Activated naive CD4-positive, alpha-beta T cell treated with anti-CD3 and anti-CD28 coated beads, Interleukin-2, amount 50 U/mL, for 24 hours (primary cell): ENCODE measurements at regions not wholly inside any gene's neighbourhood (a gene's known extent, or its start where the extent isn't known, plus 50 kb on each side); places are given as distances from the start of the nearest gene placed in this dataset.

Source experiments
- H3K27ac Mint-ChIP-seq: one replicate; pipeline ENCODE4 v1.8.0; 2021; ENCODE audit warnings: mild to moderate bottlenecking, mixed read lengths
- H3K27me3 Mint-ChIP-seq: one replicate; pipeline ENCODE4 v1.8.0; 2021; ENCODE audit warnings: mixed read lengths
- H3K36me3 Mint-ChIP-seq: one replicate; pipeline ENCODE4 v1.8.0; 2021; ENCODE audit warnings: mixed read lengths
- H3K4me1 Mint-ChIP-seq: one replicate; pipeline ENCODE4 v1.8.0; 2021; ENCODE audit warnings: mixed read lengths
- H3K4me3 Mint-ChIP-seq: one replicate; pipeline ENCODE4 v1.8.0; 2021; ENCODE audit warnings: mild to moderate bottlenecking, mixed read lengths
- H3K9me3 Mint-ChIP-seq: one replicate; pipeline ENCODE4 v1.8.0; 2021; ENCODE audit warnings: mixed read lengths

DNA sequence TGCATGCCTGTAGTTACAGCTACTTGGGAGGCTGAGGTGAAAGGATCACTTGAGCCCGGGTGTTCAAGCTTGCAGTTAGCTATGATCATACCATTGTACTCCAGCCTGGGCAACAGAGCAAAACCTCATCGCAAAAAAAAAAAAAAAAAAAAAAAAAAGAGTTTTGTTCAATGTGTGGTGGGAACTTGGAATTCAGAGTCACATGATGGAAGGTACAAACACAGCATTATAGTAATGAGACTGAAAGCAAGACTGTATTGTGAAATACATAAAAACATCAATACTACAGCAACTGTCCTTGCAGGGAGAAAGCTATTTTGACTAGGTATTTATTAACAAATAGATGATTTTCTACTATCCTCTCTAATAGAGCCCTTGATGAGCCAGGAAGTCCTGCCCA lies 393.2 kb downstream of the DLEU7 start:
- no peak overlapping the region for H3K27ac Mint-ChIP-seq

DNA sequence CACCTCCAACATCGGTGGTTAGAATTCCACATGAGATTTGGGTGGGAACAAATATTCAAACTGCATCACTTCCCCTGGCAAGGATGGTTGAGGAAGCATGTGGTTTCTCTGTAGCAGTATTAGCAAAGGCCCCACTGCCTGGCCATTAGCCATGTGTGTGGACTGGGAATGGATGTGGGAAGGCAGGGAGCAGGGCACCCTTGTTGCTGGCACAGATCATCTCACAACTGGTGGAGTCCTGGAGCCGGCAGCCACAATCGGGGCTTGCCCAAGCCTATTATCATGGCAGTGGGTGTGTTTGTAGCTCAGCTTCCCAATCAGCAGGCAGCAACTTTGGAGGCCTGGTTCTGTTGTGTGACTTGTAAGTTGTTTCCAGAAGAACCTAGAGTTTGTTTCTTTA lies 391.9 kb downstream of the DLEU7 start:
- Mint-ChIP-seq H3K4me3 (no peak overlapping the region), H3K4me1 (no peaks in the 10 kb centered on the region), H3K27me3 (no peaks in the 10 kb centered on the region), H3K9me3 (no peaks in the 10 kb centered on the region), H3K27ac (no peak overlapping the region), H3K36me3 (no peaks in the 10 kb centered on the region)

More for the DNA sequence above, 393.2 kb downstream of the DLEU7 start:
- Mint-ChIP-seq H3K9me3 (no peaks in the 10 kb centered on the region), H3K4me1 (no peaks in the 10 kb centered on the region), H3K27me3 (no peaks in the 10 kb centered on the region), H3K36me3 (no peaks in the 10 kb centered on the region), H3K4me3 (no peak overlapping the region)

DNA sequence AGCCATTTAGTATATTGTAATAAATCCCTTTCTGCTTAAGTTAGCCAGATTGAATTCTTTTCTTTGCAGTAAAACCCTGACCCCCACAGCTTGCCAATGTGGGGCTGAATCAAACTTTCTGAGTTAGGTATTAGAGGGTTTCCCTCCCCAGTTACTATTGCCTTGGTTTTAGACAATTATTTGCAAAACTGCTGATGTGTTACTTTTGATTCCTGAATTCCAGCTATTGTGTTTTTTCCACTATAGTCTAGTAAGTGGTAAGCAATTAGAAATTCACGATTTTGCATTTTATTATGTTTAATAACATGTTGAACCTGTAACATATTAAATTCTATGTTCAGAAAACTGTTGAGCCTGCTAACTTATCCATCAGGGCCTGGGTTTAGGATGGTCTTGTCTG lies 391.5 kb downstream of the DLEU7 start:
- no peaks in the 10 kb centered on the region for H3K27me3 Mint-ChIP-seq

DNA sequence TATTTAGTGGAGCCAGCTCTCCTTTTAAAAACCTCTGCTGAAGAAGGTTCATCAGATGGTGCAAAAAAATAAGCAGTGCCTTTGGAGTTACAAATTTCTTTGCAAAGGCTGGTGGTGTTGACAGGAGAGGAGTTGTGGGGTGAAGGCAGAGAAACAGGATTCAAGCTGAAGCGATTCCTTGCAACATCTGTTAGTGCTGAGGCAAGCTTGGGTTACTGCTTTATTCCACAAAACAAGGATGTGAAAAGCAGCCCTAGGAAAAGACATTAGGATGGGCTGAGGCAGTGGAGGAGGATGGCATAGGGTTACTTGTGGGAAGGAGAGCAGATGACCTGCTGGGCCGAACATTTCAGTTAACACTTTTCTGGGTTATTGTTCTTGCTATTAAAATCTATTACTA lies 390.7 kb downstream of the DLEU7 start:
- no peak overlapping the region for H3K27ac Mint-ChIP-seq
- H3K9me3 Mint-ChIP-seq, result no peaks in the 10 kb centered on the region
- no peaks in the 10 kb centered on the region for H3K36me3 Mint-ChIP-seq
- no peaks in the 10 kb centered on the region for H3K27me3 Mint-ChIP-seq
- H3K4me1 Mint-ChIP-seq, result no peaks in the 10 kb centered on the region
- no peak overlapping the region for H3K4me3 Mint-ChIP-seq

More for the DNA sequence above, 391.5 kb downstream of the DLEU7 start:
- no peaks in the 10 kb centered on the region for H3K4me1 Mint-ChIP-seq
- H3K4me3 Mint-ChIP-seq, result no peak overlapping the region
- H3K9me3 Mint-ChIP-seq, result no peaks in the 10 kb centered on the region
- H3K27ac Mint-ChIP-seq, result no peak overlapping the region
- no peaks in the 10 kb centered on the region for H3K36me3 Mint-ChIP-seq

DNA sequence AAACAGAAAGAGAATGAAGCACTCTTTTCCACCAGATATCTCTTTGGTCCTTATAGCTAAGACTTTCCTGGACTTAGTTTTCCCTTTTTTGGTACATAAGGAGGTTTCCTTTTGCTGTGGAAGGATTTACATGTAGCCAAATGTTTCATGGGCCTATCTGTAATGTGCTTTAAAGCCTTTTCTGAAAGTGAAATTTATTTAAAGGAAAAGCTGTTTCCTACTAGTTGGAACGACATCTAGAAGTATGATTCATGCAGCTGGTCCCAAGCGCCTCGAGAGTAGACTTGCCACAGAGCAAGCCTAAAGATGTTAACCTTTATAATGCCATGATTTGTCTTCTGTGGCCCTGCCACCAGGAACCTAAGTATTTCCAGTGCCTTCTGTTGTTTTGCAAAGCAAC lies 390.3 kb downstream of the DLEU7 start:
- H3K36me3 Mint-ChIP-seq, result no peaks in the 10 kb centered on the region
- H3K27me3 Mint-ChIP-seq, result no peaks in the 10 kb centered on the region
- H3K27ac Mint-ChIP-seq, result no peak overlapping the region
- H3K9me3 Mint-ChIP-seq, result no peaks in the 10 kb centered on the region
- no peak overlapping the region for H3K4me3 Mint-ChIP-seq
- no peaks in the 10 kb centered on the region for H3K4me1 Mint-ChIP-seq

DNA sequence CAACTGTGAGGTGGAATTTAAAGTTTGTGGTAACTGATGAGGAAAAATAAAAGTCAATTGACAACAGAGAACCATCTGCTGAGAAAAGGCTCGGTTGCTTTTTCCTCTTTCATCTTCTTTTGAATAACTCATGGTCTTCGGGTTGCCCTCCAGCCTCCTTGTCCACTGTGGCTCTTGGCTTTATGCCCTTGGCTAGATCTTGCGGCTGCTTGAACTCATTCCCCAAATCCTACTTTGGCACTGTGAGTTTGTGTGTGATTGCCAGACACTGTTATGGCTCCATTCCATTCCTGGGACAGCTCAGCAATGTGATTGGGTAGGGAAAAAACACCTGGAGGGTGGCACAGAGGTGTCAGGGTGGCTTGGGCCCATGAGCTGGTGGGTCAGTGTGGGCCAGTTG lies 387.4 kb downstream of the DLEU7 start:
- H3K27ac Mint-ChIP-seq, result no peak overlapping the region
- H3K9me3 Mint-ChIP-seq, result no peaks in the 10 kb centered on the region
- H3K27me3 Mint-ChIP-seq, result no peaks in the 10 kb centered on the region
- no peaks in the 10 kb centered on the region for H3K36me3 Mint-ChIP-seq
- no peak overlapping the region for H3K4me3 Mint-ChIP-seq
- H3K4me1 Mint-ChIP-seq, result no peaks in the 10 kb centered on the region

DNA sequence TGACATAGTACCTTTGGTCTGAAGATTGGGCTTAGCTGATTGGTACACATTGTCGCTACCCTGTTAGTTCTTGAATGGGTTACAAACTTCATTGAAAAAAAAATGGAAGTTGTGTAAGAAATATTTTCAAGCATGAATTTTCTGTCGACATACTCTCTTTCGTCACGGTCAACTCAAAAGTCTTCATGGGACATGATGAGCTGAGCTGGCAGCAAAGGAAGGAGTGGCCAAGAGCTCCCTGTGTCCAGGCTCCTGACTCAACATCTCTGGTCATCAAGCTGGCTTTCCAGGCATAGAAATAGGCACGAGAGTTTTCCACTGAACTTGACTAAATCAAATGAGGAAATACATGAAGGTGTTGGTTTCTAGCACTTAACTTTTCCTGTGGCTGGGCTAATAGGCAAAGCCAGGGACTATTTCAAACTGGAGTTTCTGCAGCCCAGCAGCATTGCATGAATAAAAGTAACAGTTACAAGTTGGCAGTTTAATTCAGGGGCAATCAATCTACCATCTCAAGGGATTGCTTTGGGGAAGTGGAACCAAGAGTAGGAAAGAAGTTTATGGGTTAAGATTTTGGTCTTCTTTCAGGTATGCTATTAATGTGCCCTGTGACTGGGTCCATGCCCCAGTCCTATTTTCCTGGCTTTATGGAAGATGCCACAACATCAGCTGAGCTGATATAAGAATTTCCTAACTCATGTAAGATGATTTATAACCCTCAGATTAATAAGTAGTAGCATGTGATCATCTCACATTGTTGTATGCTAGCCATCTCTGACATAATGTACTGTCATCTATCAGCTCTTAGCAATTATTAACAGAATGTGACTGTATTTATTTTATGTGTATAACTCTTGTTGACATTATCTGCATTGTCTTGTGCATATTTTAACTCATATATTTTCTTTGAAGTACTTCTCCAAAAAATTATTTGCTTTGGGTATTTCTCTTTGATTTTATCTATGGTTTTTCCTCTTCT lies 385.8 kb downstream of the DLEU7 start:
- no peak overlapping the region for H3K27ac Mint-ChIP-seq
- no peak overlapping the region for H3K4me3 Mint-ChIP-seq
- no peaks in the 10 kb centered on the region for H3K4me1 Mint-ChIP-seq
- no peaks in the 10 kb centered on the region for H3K9me3 Mint-ChIP-seq
- no peaks in the 10 kb centered on the region for H3K36me3 Mint-ChIP-seq
- no peaks in the 10 kb centered on the region for H3K27me3 Mint-ChIP-seq

DNA sequence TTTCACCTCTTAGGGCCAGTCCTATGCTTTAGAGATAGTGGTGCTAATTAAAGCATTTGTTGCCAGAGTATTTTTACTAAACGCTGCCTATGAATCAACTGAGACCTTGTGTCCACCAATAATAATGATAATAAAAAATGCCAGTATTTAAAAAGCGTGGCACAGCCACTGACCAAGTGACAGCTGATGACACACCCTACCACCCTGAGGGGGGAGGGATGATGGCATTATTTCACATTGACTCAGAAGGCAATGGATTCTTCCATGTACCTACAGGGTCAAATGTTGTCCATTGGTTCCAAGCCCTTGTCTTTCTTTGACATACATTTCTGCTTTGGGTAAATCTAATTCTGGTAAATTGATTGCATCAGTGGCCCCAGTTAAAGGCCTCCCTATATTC lies 384.4 kb downstream of the DLEU7 start:
- Mint-ChIP-seq H3K4me3 (no peak overlapping the region), H3K27ac (no peak overlapping the region), H3K36me3 (no peaks in the 10 kb centered on the region), H3K27me3 (no peaks in the 10 kb centered on the region), H3K4me1 (no peaks in the 10 kb centered on the region), H3K9me3 (no peaks in the 10 kb centered on the region)

DNA sequence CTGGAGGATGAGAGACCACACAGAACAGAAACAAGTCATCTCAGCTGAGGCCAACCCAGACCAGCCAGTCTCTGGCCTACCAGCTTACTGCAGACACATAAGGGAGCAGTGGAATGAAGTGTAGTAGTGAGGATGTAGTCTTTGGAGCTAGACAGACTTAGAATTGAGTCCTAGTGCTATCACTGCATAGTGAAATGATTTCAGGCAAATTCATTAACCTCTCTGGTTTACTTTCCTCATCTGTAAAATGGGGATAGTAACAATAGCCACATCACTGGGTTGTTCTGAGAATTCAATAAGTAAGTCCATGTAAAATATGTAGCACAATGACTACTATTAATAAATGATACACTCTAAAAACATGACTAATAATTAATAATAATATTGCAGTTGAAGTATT lies 383.8 kb downstream of the DLEU7 start:
- Mint-ChIP-seq H3K27ac (no peak overlapping the region), H3K27me3 (no peaks in the 10 kb centered on the region), H3K4me1 (no peaks in the 10 kb centered on the region), H3K36me3 (no peaks in the 10 kb centered on the region), H3K9me3 (no peaks in the 10 kb centered on the region), H3K4me3 (no peak overlapping the region)

DNA sequence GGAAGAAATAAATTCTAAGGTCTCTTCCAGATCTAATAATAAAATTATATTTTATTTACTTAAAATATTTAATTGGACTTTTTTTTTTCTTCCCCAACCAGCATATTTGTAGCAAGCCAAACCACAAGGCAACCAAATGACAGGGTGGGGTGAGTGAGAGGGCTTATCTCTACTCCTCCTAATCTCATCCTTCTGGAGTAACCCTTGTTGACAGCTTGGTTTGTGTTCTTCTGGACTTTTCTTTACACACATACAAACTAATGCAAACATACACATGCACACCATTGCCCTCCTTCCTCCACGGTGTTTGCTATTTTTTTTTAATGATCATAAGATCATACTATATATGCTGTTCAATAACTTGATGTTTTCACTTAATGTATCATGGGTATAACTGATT lies 383.1 kb downstream of the DLEU7 start:
- Mint-ChIP-seq H3K9me3 (no peaks in the 10 kb centered on the region), H3K36me3 (no peaks in the 10 kb centered on the region), H3K4me1 (no peaks in the 10 kb centered on the region), H3K27ac (no peak overlapping the region), H3K4me3 (no peak overlapping the region), H3K27me3 (peaks cover 1% of the 10 kb centered on the region)

DNA sequence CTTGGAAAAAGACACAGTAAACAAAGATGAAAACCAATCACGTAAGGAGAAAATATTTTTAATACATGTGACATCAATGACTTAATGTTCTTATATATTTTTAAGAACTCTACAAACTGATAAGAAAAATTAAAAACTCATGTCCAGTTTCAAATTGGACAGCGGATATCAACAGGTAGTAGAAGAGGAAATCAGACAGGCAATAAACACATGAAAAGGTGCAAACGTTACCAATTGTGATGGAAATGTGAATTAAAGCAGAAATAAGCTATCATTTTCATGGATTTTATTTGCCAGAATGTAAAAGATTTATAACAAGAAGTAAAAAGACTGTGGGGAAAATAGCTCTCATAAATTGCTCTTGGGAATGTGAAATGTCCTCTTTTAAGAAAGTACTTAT lies 382.3 kb downstream of the DLEU7 start:
- Mint-ChIP-seq H3K36me3 (no peaks in the 10 kb centered on the region), H3K4me1 (no peaks in the 10 kb centered on the region), H3K27me3 (peaks cover 1% of the 10 kb centered on the region), H3K9me3 (no peaks in the 10 kb centered on the region), H3K4me3 (no peak overlapping the region), H3K27ac (no peak overlapping the region)

DNA sequence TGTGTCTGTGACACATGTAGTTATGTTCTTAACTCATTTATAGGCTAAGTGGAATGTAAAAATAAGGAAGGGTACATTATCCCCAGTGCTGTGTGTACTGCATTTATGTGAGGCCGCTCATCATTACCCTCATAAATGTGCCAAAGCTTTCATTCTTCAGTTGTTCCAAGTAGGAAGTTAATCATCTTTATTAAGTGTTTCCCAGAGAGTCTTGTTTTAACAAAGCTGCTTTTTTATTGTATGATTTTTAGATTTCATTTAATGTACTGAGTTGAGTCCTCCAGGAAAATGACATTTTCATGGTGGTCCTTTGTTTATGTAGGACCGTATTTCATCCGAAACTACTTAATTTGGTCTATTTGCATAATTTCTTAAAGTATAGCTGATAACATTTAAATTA lies 379.8 kb downstream of the DLEU7 start:
- Mint-ChIP-seq H3K4me1 (no peaks in the 10 kb centered on the region), H3K27ac (no peak overlapping the region), H3K9me3 (no peaks in the 10 kb centered on the region), H3K4me3 (no peak overlapping the region), H3K27me3 (peaks cover 1% of the 10 kb centered on the region), H3K36me3 (no peaks in the 10 kb centered on the region)

DNA sequence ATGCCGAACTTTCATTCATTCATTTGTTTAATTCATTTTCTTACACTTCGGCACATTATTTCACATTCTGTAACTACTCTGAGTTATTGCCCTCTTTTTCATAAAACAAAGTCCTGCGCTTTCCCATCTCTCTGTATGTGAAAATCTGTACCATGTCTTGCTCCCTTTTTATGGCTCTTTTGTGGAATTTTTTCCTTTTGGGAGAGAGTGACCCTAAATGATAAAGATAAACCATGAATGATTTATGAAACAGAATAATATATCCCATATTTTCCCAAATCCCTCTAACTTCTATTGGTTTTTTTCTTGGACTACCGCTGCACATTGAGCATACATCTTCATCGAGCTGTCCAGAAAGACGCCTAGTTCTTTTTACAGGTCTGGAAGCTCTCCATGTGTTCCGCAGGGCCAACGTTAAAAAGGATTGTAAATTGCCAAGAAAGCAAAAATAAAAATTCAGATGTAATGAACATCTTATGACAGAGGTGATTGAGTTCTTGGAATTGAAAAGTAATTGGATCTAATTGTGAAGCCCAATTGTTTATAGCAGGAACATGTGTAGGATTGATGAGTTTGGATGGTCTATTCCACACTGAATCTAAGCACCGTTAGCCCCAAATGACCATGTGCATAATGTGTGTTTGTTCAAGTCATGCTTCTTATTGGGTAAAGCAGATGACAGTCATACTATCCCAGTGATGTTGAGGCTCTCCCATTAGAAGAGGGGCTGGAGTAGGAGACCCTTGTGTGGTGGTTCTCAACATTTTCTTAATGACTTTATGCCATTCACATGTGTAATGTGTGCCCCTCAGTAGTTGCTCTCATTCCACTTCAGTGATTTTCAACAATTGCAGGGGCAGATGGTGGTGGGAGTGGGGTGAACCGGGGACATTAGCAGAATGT lies 378.9 kb downstream of the DLEU7 start:
- peaks cover 1% of the 10 kb centered on the region for H3K27me3 Mint-ChIP-seq

DNA sequence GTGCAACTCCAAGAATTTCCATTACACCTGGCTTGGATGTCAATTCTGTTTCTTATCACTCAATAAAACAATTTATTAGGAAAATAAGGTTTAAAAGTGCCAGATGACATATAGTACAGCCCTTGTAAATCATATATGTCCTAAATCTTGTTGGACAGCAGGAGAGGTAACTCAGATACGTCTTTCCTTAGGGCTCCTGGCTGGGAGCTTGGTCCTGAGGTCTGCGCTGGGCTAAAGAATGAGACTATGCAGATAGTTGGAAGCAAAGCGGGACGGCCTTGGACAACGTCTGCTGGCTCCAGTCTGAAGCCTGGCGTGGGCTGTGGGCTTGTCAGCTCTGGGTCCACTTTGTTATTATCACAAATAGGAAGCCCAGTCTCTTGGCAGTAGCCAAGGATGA lies 377.0 kb downstream of the DLEU7 start:
- no peaks in the 10 kb centered on the region for H3K9me3 Mint-ChIP-seq
- no peak overlapping the region for H3K27ac Mint-ChIP-seq
- no peak overlapping the region for H3K4me3 Mint-ChIP-seq
- H3K27me3 Mint-ChIP-seq, result peaks cover 1% of the 10 kb centered on the region
- H3K36me3 Mint-ChIP-seq, result no peaks in the 10 kb centered on the region
- H3K4me1 Mint-ChIP-seq, result no peaks in the 10 kb centered on the region

More for the DNA sequence above, 378.9 kb downstream of the DLEU7 start:
- Mint-ChIP-seq H3K36me3 (no peaks in the 10 kb centered on the region), H3K9me3 (no peaks in the 10 kb centered on the region), H3K27ac (no peak overlapping the region), H3K4me1 (no peaks in the 10 kb centered on the region), H3K4me3 (no peak overlapping the region)

DNA sequence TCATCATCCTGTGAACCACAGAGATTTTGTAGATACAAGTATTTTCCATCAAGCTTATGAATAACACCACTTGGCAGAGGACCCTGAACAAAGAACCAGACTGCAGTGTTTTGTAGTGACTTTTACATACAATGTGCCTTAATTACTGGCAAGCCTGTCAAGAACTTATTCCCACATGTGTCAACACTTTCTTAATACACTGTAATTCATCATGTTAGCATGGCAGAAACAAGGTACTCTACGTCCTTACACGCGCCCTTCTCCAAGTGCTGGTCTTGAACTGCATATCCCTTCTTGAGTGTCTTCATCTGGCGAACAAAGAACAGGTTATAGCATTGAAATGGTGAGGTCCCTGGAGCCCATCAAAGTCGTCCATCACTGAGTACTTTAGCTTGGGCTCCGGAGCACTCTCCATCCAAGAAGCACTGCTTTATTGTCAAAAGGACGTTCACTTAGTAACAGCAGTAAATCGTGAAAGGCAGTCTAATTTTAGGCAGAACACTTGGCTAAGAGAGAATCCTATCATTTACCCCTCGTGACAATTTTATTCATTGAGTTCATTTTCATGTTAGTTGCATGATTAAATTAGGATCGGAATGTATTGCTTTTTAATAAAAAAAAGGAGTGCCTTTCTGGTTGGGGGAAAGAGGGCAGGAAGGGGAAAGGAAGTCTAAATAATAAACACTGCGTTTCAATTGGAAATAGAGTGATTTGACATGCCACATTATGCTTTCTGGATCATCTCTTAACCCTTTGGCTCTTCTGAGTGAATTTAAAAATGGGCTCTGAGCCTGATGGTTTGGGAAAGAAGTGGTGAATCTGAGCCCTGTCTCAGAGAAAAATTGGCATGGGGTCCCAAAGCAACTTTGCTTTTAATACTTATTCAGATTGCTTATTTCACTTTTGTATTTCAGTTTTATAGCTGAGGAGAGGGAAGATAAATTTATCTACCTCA lies 376.1 kb downstream of the DLEU7 start:
- no peaks in the 10 kb centered on the region for H3K36me3 Mint-ChIP-seq
- no peak overlapping the region for H3K27ac Mint-ChIP-seq
- no peaks in the 10 kb centered on the region for H3K9me3 Mint-ChIP-seq
- no peaks in the 10 kb centered on the region for H3K4me1 Mint-ChIP-seq
- H3K4me3 Mint-ChIP-seq, result no peak overlapping the region
- H3K27me3 Mint-ChIP-seq, result peaks cover 1% of the 10 kb centered on the region
